K562 (cell line): ENCODE measurements at regions not wholly inside any gene's neighbourhood (a gene's known extent, or its start where the extent isn't known, plus 50 kb on each side); places are given as distances from the start of the nearest gene placed in this dataset.

Experiments
- ATAC-seq: fragments of 200-7000 bp; cut with Tn5 transposase; 3 replicates; pipeline ENCODE4 v1.9.1; 2020; ENCODE audit warnings: moderate library complexity
- BruUV-seq: library from RNA; stranded (reverse); fragments of 400-500 nt; replicated peaks from 2 replicates; lab custom pipeline; 2021; lab: Mats Ljungman, UMichigan
- CTCF ChIA-PET: fragments of 300-600 bp; formaldehyde crosslinking; extraction: SDS; loops from one replicate; lab custom pipeline; 2021; ENCODE audit warnings: low intra/inter-chr PET ratio; lab: Yijun Ruan, JAX
- POLR2A ChIA-PET: fragments of 300-600, 350-650 bp; sonication (Branson Sonifier 250); formaldehyde crosslinking; extraction: SDS; loops from one replicate; lab custom pipeline; 2021; ENCODE audit warnings: antibody characterized with exemption, inconsistent platforms; lab: Yijun Ruan, JAX
- DNase-seq, 4 experiments: peaks; one replicate each; pipeline versions ENCODE4 v3.0.0 to v3.0.0-alpha.2; 2011 to 2018; ENCODE audit warnings: low spot score in 3 of 4, mixed read lengths in 3 of 4; ENCODE audit errors: extremely low read depth in 1 of 4
- FAIRE-seq: peaks from 2 replicates; lab custom pipeline; 2011; peaks lifted over from hg19 to GRCh38; lab: Jason Lieb, UNC
- H2AFZ ChIP-seq: 2 replicates; pipeline ENCODE4 v1.6.0; 2011; ENCODE audit warnings: low read depth, low read length, control low read depth, inconsistent platforms
- H3K27ac ChIP-seq: fragments of 200-600 bp; 3 replicates; pipeline ENCODE4 v1.8.0; 2011; ENCODE audit warnings: low read depth, mild to moderate bottlenecking, control low read depth, inconsistent platforms, low read length, moderate library complexity, mixed read lengths; ENCODE audit errors: extremely low read depth
- H3K27me3 ChIP-seq, 2 experiments: fragments of 300-600 bp in 1 of 2; 2 replicates in 1 of 2; 3 replicates in 1 of 2; pipeline versions ENCODE4 v1.6.0 to v1.8.0; 2011; ENCODE audit warnings: inconsistent platforms in 2 of 2, low read length in 2 of 2, mild to moderate bottlenecking in 1 of 2, mixed read lengths in 1 of 2, moderate library complexity in 1 of 2; ENCODE audit not compliant: control insufficient read depth in 2 of 2, insufficient read depth in 2 of 2
- H3K36me3 ChIP-seq: fragments of 300-600 bp; 3 replicates; pipeline ENCODE4 v1.8.0; 2011; ENCODE audit warnings: mild to moderate bottlenecking, low read length, inconsistent platforms; ENCODE audit not compliant: control insufficient read depth, insufficient read depth
- H3K4me1 ChIP-seq, 2 experiments: fragments of 200-600 bp in 1 of 2; replicated peaks in 1 of 2; 2 replicates in 1 of 2; 3 replicates in 1 of 2; pipeline versions ENCODE4 v1.5.1 to v1.8.0; 2011; ENCODE audit warnings: inconsistent platforms in 2 of 2, low read length in 2 of 2, mild to moderate bottlenecking in 1 of 2, mixed read lengths in 1 of 2, moderate library complexity in 1 of 2; ENCODE audit not compliant: control insufficient read depth in 2 of 2, insufficient read depth in 2 of 2
- H3K4me2 ChIP-seq: 2 replicates; pipeline ENCODE4 v1.6.1; 2011; ENCODE audit warnings: low read length, control low read depth, inconsistent platforms, mixed read lengths; ENCODE audit not compliant: insufficient read depth
- H3K4me3 ChIP-seq: fragments of 200-600 bp; sonication (generic), shearing (Covaris generic); 2 replicates; pipeline ENCODE4 v1.5.1; 2016; ENCODE audit warnings: control low read depth, inconsistent platforms
- H3K79me2 ChIP-seq: fragments of 200-600 bp; 3 replicates; pipeline ENCODE4 v1.8.0; 2011; ENCODE audit warnings: low read length, inconsistent platforms; ENCODE audit not compliant: control insufficient read depth, insufficient read depth
- H3K9ac ChIP-seq, 2 experiments: 2 replicates each; pipeline versions ENCODE4 v1.6.0 to v1.6.1; 2011; ENCODE audit warnings: low read depth in 2 of 2, low read length in 2 of 2, control low read depth in 1 of 2, inconsistent platforms in 1 of 2, mild to moderate bottlenecking in 1 of 2, mixed read lengths in 1 of 2; ENCODE audit not compliant: insufficient read depth in 1 of 2
- H3K9me1 ChIP-seq: one replicate; pipeline ENCODE4 v1.6.0; 2011; ENCODE audit warnings: inconsistent platforms, mild to moderate bottlenecking, low read length, moderate library complexity; ENCODE audit not compliant: control insufficient read depth, insufficient read depth
- H3K9me3 ChIP-seq: replicated peaks from 2 replicates; pipeline ENCODE4 v1.5.1; 2011; ENCODE audit warnings: low read depth, low read length, inconsistent platforms; ENCODE audit not compliant: control insufficient read depth, insufficient read depth
- H4K20me1 ChIP-seq: replicated peaks from 2 replicates; pipeline ENCODE4 v1.6.1; 2011; ENCODE audit warnings: low read length, inconsistent platforms, mixed read lengths; ENCODE audit not compliant: control insufficient read depth, insufficient read depth
- DDX20 ChIP-seq: fragments of 450-650 bp; IDR thresholded peaks from 2 replicates; pipeline ENCODE4 v1.6.1; 2016; ENCODE audit warnings: missing genetic modification characterization, low read depth, mild to moderate bottlenecking, missing compliant biosample characterization, moderate library complexity
- GTF2A2 ChIP-seq: IDR thresholded peaks from 2 replicates; pipeline ENCODE4 v1.6.1; 2016; ENCODE audit warnings: mild to moderate bottlenecking, missing genetic modification characterization, missing compliant biosample characterization
- MBD2 ChIP-seq: sonication (generic); IDR thresholded peaks from 2 replicates; pipeline ENCODE4 v1.6.1; 2016; ENCODE audit warnings: low read depth, borderline replicate concordance
- PTRF ChIP-seq: fragments of 450-650 bp; IDR thresholded peaks from 2 replicates; pipeline ENCODE4 v1.6.1; 2016; ENCODE audit warnings: mild to moderate bottlenecking, missing genetic modification characterization, missing compliant biosample characterization
- STAT5B ChIP-seq: fragments of 250-450 bp; sonication (Bioruptor Pico); IDR thresholded peaks from 2 replicates; pipeline ENCODE4 v1.8.0; 2021; ENCODE audit warnings: mild to moderate bottlenecking, inconsistent platforms
- ZFPM2 ChIP-seq: fragments of 250-450 bp; sonication (Bioruptor Pico); IDR thresholded peaks from 2 replicates; pipeline ENCODE4 v1.5.1; 2022; ENCODE audit warnings: mild to moderate bottlenecking
- ZKSCAN1 ChIP-seq: fragments of 150-350 bp; IDR thresholded peaks from 2 replicates; pipeline ENCODE4 v1.6.1; 2016; ENCODE audit warnings: low read depth, low read length
- ZNF3 ChIP-seq: fragments of 250-450 bp; sonication (Bioruptor Pico); IDR thresholded peaks from 2 replicates; pipeline ENCODE4 v1.5.0; 2021; ENCODE audit warnings: mild to moderate bottlenecking, moderate library complexity
- ZNF644 ChIP-seq: fragments of 200-800 bp; sonication (Bioruptor generic); IDR thresholded peaks from 2 replicates; pipeline ENCODE4 v1.6.1; 2016; ENCODE audit warnings: low read depth, missing genetic modification characterization, missing compliant biosample characterization
- WGBS: fragments of 100-300 bp; shearing (Covaris generic); methylation state at CpG from one replicate; pipeline ENCODE4 v1.1.6; 2016; ENCODE audit warnings: low coverage, mixed read lengths; ENCODE audit not compliant: insufficient coverage; ENCODE audit errors: missing lambda C conversion rate; 5-methylcytosine and 5-hydroxymethylcytosine counted together
- in situ Hi-C: fragments of 300-500 bp; cut with MboI; formaldehyde crosslinking; loops from 4 replicates; pipeline ENCODE4 v1.15.0; 2018; ENCODE audit warnings: inconsistent platforms, mixed read lengths
- intact Hi-C: fragments of 100-400 bp; cut with micrococcal nuclease; formaldehyde crosslinking; loops from 2 replicates; pipeline ENCODE4 v1.14.2; 2022
- TF ChIP-seq, protein P1 (sequence below): conservative IDR thresholded peaks from 2 replicates; pipeline ENCODE4 v1.6.1; 2011; ENCODE audit warnings: low read depth, mild to moderate bottlenecking, low read length; ENCODE audit not compliant: control insufficient read depth

- POLR2A ChIA-PET, result no interaction called here
- no peak for ATAC-seq
- Histone ChIP-seq H3K9me3 (peaks cover 1% of the 10 kb centered on the region; the same call in 1 of the 2 replicates), H3K27me3 (no peaks in the 10 kb centered on the region), H3K79me2 (no peaks in the 10 kb centered on the region), H3K4me2 (no peak overlapping the region), H3K4me3 (no peak overlapping the region), H3K9ac (no peak overlapping the region), H3K4me1 (no peaks in the 10 kb centered on the region), H3K36me3 (no peaks in the 10 kb centered on the region), H2AFZ (no peak overlapping the region), H4K20me1 (no peaks in the 10 kb centered on the region), H3K9me1 (no peaks in the 10 kb centered on the region), H3K27ac (no peak overlapping the region)
- DNase-seq, result no peak
- intact Hi-C loops (no loop called here), in situ Hi-C loops (no loop called here)
- WGBS, result 2% methylated on average over 3 of the region's 3 CpGs
- TF ChIP-seq, protein P1, sequence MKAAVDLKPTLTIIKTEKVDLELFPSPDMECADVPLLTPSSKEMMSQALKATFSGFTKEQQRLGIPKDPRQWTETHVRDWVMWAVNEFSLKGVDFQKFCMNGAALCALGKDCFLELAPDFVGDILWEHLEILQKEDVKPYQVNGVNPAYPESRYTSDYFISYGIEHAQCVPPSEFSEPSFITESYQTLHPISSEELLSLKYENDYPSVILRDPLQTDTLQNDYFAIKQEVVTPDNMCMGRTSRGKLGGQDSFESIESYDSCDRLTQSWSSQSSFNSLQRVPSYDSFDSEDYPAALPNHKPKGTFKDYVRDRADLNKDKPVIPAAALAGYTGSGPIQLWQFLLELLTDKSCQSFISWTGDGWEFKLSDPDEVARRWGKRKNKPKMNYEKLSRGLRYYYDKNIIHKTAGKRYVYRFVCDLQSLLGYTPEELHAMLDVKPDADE, result no peak
- TF ChIP-seq DDX20, result no peak
- TF ChIP-seq GTF2A2 (tag), result no peak
- no peak for TF ChIP-seq STAT5B (CRISPR knock-in tag)
- no peak for TF ChIP-seq ZNF644 (tag)
- no peak for TF ChIP-seq MBD2
- no peak for TF ChIP-seq ZNF3 (CRISPR knock-in tag)
- no peak for TF ChIP-seq PTRF (tag)
- TF ChIP-seq ZKSCAN1, result no peak
- no peak for TF ChIP-seq ZFPM2
- CTCF ChIA-PET, result no interaction called here
- no peak for FAIRE-seq
- BruUV-seq, result no TSS peak
These were observed 1302.3 kb upstream of the CHAC2 start for GRCh38 chr2:52465287-52465686.
